ENCODE measurements at regions not wholly inside any gene's neighbourhood (a gene's known extent, or its start where the extent isn't known, plus 50 kb on each side); places are given as distances from the start of the nearest gene placed in this dataset.

GRCh38 chrX:103886624-103887023 is 54.6 kb upstream of the RAB9B start:
- TF ChIP-seq CTCF (IDR thresholded peaks at IDR 0.05) (no peak), MAX (CRISPR knock-in tag; IDR thresholded peaks at IDR 0.05) (no peak), IRF1 (CRISPR knock-in tag; IDR thresholded peaks at IDR 0.05) (no peak), SP1 (CRISPR knock-in tag; conservative IDR thresholded peaks at IDR 0.05) (no peak), CREM (CRISPR knock-in tag; IDR thresholded peaks at IDR 0.05) (no peak), USF2 (CRISPR knock-in tag; IDR thresholded peaks at IDR 0.05) (no peak), CBFB (CRISPR knock-in tag; IDR thresholded peaks at IDR 0.05; ENCODE audit: low read depth) (no peak), GABPB1 (CRISPR knock-in tag; IDR thresholded peaks at IDR 0.05) (no peak), ATF6 (CRISPR knock-in tag; IDR thresholded peaks at IDR 0.05) (no peak), ZNF396 (CRISPR knock-in tag; IDR thresholded peaks at IDR 0.05; ENCODE audit: borderline replicate concordance) (no peak), ZNF263 (CRISPR knock-in tag; IDR thresholded peaks at IDR 0.05; ENCODE audit: low read depth) (no peak), ATF2 (CRISPR knock-in tag; IDR thresholded peaks at IDR 0.05; ENCODE audit: borderline replicate concordance, low read depth) (no peak), ZNF512 (CRISPR knock-in tag; IDR thresholded peaks at IDR 0.05; ENCODE audit: borderline replicate concordance) (no peak), ZNF317 (CRISPR knock-in tag; IDR thresholded peaks at IDR 0.05; ENCODE audit: borderline replicate concordance, low read depth) (no peak)
